SJSA1 (cell line): ENCODE measurements at regions not wholly inside any gene's neighbourhood (a gene's known extent, or its start where the extent isn't known, plus 50 kb on each side); places are given as distances from the start of the nearest gene placed in this dataset.

ENCODE experiments used
- DNase-seq, 2 experiments: peaks; one replicate each; pipeline ENCODE4 v3.0.0-alpha.2; 2015 to 2020; ENCODE audit warnings: low spot score in 2 of 2, low read depth in 1 of 2
- H3K27ac ChIP-seq: fragments of 250-450 bp; sonication (Bioruptor Pico); 2 replicates; pipeline ENCODE4 v1.5.1; 2020; ENCODE audit warnings: mild to moderate bottlenecking, moderate library complexity
- H3K27me3 ChIP-seq: fragments of 250-450 bp; sonication (Bioruptor Pico); replicated peaks from 2 replicates; pipeline ENCODE4 v1.5.1; 2020; ENCODE audit warnings: mild to moderate bottlenecking, moderate library complexity
- H3K36me3 ChIP-seq: fragments of 250-450 bp; sonication (Bioruptor Pico); 2 replicates; pipeline ENCODE4 v1.5.1; 2020; ENCODE audit warnings: mild to moderate bottlenecking
- H3K4me1 ChIP-seq: fragments of 250-450 bp; sonication (Bioruptor Pico); replicated peaks from 2 replicates; pipeline ENCODE4 v1.6.1; 2021; ENCODE audit warnings: mild to moderate bottlenecking
- H3K4me3 ChIP-seq: fragments of 250-450 bp; sonication (Bioruptor Pico); 2 replicates; pipeline ENCODE4 v1.5.1; 2020; ENCODE audit warnings: mild to moderate bottlenecking
- H3K9me3 ChIP-seq: fragments of 250-450 bp; sonication (Bioruptor Pico); replicated peaks from 2 replicates; pipeline ENCODE4 v1.5.1; 2020; ENCODE audit warnings: mild to moderate bottlenecking

GRCh38 chr2:150162241-150162942 is 325.1 kb downstream of the RND3 start:
- no peak for DNase-seq
- Histone ChIP-seq H3K27me3 (no peaks in the 10 kb centered on the region), H3K9me3 (no peaks in the 10 kb centered on the region), H3K4me3 (no peak overlapping the region), H3K27ac (no peak overlapping the region), H3K4me1 (peaks cover 21% of the 10 kb centered on the region), H3K36me3 (no peaks in the 10 kb centered on the region)

GRCh38 chr2:150160058-150160457 is 327.4 kb downstream of the RND3 start:
- Histone ChIP-seq H3K27me3 (no peaks in the 10 kb centered on the region), H3K9me3 (no peaks in the 10 kb centered on the region), H3K27ac (no peak overlapping the region), H3K4me3 (no peak overlapping the region), H3K36me3 (no peaks in the 10 kb centered on the region), H3K4me1 (no peaks in the 10 kb centered on the region)
- DNase-seq = no peak

GRCh38 chr2:150159300-150159699 is 328.2 kb downstream of the RND3 start:
- H3K4me3 ChIP-seq = no peak overlapping the region
- H3K27me3 ChIP-seq = no peaks in the 10 kb centered on the region
- H3K27ac ChIP-seq = no peak overlapping the region
- H3K4me1 ChIP-seq = no peaks in the 10 kb centered on the region
- H3K36me3 ChIP-seq = no peaks in the 10 kb centered on the region
- no peak for DNase-seq
- H3K9me3 ChIP-seq = no peaks in the 10 kb centered on the region

GRCh38 chr2:150156876-150157275 is 330.6 kb downstream of the RND3 start:
- Histone ChIP-seq H3K9me3 (no peaks in the 10 kb centered on the region), H3K36me3 (no peaks in the 10 kb centered on the region), H3K27ac (no peak overlapping the region), H3K4me3 (no peak overlapping the region), H3K27me3 (no peaks in the 10 kb centered on the region), H3K4me1 (no peaks in the 10 kb centered on the region)
- no peak for DNase-seq

- no peaks in the 10 kb centered on the region for H3K36me3 ChIP-seq
- DNase-seq = no peak
Observed at GRCh38 chr2:150156415-150156814, 331.1 kb downstream of the RND3 start.

GRCh38 chr2:150154308-150154797 is 333.1 kb downstream of the RND3 start:
- no peaks in the 10 kb centered on the region for H3K4me1 ChIP-seq
- H3K9me3 ChIP-seq = no peaks in the 10 kb centered on the region
- no peak for DNase-seq
- H3K4me3 ChIP-seq = no peak overlapping the region
- no peaks in the 10 kb centered on the region for H3K27me3 ChIP-seq
- no peak overlapping the region for H3K27ac ChIP-seq
- H3K36me3 ChIP-seq = no peaks in the 10 kb centered on the region

More at GRCh38 chr2:150156415-150156814, 331.1 kb downstream of the RND3 start:
- no peaks in the 10 kb centered on the region for H3K9me3 ChIP-seq
- H3K27ac ChIP-seq = no peak overlapping the region
- H3K27me3 ChIP-seq = no peaks in the 10 kb centered on the region
- H3K4me1 ChIP-seq = no peaks in the 10 kb centered on the region
- H3K4me3 ChIP-seq = no peak overlapping the region

- Histone ChIP-seq H3K36me3 (no peaks in the 10 kb centered on the region), H3K9me3 (no peaks in the 10 kb centered on the region), H3K27ac (no peak overlapping the region), H3K4me1 (no peaks in the 10 kb centered on the region), H3K4me3 (no peak overlapping the region), H3K27me3 (no peaks in the 10 kb centered on the region)
- no peak for DNase-seq
Observed at GRCh38 chr2:150153646-150154307, 333.7 kb downstream of the RND3 start.

- Histone ChIP-seq H3K27ac (no peak overlapping the region), H3K4me1 (no peaks in the 10 kb centered on the region), H3K27me3 (no peaks in the 10 kb centered on the region), H3K36me3 (no peaks in the 10 kb centered on the region), H3K4me3 (no peak overlapping the region), H3K9me3 (peaks cover 3% of the 10 kb centered on the region)
- DNase-seq = no peak
Observed at GRCh38 chr2:150152230-150152629, 335.2 kb downstream of the RND3 start.

- H3K4me1 ChIP-seq = no peaks in the 10 kb centered on the region
- H3K27ac ChIP-seq = no peak overlapping the region
- no peak overlapping the region for H3K4me3 ChIP-seq
- no peaks in the 10 kb centered on the region for H3K27me3 ChIP-seq
- peaks cover 11% of the 10 kb centered on the region for H3K9me3 ChIP-seq
- DNase-seq = no peak
- H3K36me3 ChIP-seq = no peaks in the 10 kb centered on the region
Observed at GRCh38 chr2:150150144-150150543, 337.3 kb downstream of the RND3 start.

GRCh38 chr2:150147889-150148683 is 339.4 kb downstream of the RND3 start:
- H3K36me3 ChIP-seq = no peaks in the 10 kb centered on the region
- no peak overlapping the region for H3K4me3 ChIP-seq
- no peak for DNase-seq
- peaks cover 11% of the 10 kb centered on the region for H3K4me1 ChIP-seq
- H3K27me3 ChIP-seq = no peaks in the 10 kb centered on the region
- peaks cover 11% of the 10 kb centered on the region for H3K9me3 ChIP-seq
- no peak overlapping the region for H3K27ac ChIP-seq

- H3K36me3 ChIP-seq = no peaks in the 10 kb centered on the region
- H3K4me3 ChIP-seq = no peak overlapping the region
- H3K9me3 ChIP-seq = peaks cover 11% of the 10 kb centered on the region
- no peaks in the 10 kb centered on the region for H3K27me3 ChIP-seq
- H3K27ac ChIP-seq = no peak overlapping the region
- H3K4me1 ChIP-seq = peaks cover 23% of the 10 kb centered on the region
- no peak for DNase-seq
Observed at GRCh38 chr2:150146879-150147278, 340.6 kb downstream of the RND3 start.

- Histone ChIP-seq H3K27me3 (no peaks in the 10 kb centered on the region), H3K27ac (no peak overlapping the region), H3K4me3 (no peak overlapping the region), H3K4me1 (peaks cover 35% of the 10 kb centered on the region), H3K9me3 (peaks cover 11% of the 10 kb centered on the region), H3K36me3 (no peaks in the 10 kb centered on the region)
- DNase-seq = no peak
Observed at GRCh38 chr2:150145299-150145692, 342.2 kb downstream of the RND3 start.

- Histone ChIP-seq H3K9me3 (peaks cover 11% of the 10 kb centered on the region), H3K4me1 (peaks cover 35% of the 10 kb centered on the region), H3K27ac (no peak overlapping the region), H3K4me3 (no peak overlapping the region), H3K36me3 (no peaks in the 10 kb centered on the region), H3K27me3 (no peaks in the 10 kb centered on the region)
- DNase-seq = no peak
Observed at GRCh38 chr2:150144546-150145298, 342.7 kb downstream of the RND3 start.
